IMR-90 (cell line): ENCODE measurements at regions not wholly inside any gene's neighbourhood (a gene's known extent, or its start where the extent isn't known, plus 50 kb on each side); places are given as distances from the start of the nearest gene placed in this dataset.

ENCODE experiments used
- ATAC-seq: fragments of 200-7000 bp; cut with Tn5 transposase; 2 replicates; pipeline ENCODE4 v1.9.1; 2020; ENCODE audit warnings: low read depth, mild to moderate bottlenecking, moderate library complexity
- BruUV-seq: library from RNA; stranded (reverse); fragments of 400-500 nt; replicated peaks from 2 replicates; lab custom pipeline; 2021; lab: Mats Ljungman, UMichigan
- CTCF ChIA-PET: fragments of 300-600 bp; formaldehyde crosslinking; extraction: SDS; loops from one replicate; lab custom pipeline; 2021; ENCODE audit warnings: antibody characterized with exemption; lab: Yijun Ruan, JAX
- POLR2A ChIA-PET: fragments of 300-600 bp; sonication (Branson Sonifier 250); formaldehyde crosslinking; loops from one replicate; lab custom pipeline; 2022; ENCODE audit warnings: antibody characterized with exemption; ENCODE audit not compliant: unreplicated experiment; lab: Charles Lee
- DNase-seq: peaks from one replicate; pipeline ENCODE4 v3.0.0; 2013
- H2AFZ ChIP-seq: replicated peaks from 2 replicates; pipeline ENCODE3; 2013; ENCODE audit warnings: low read length, mild to moderate bottlenecking; ENCODE audit not compliant: poor library complexity
- H2AK5ac ChIP-seq: 2 replicates; pipeline ENCODE4 v1.6.1; 2013; ENCODE audit warnings: low read depth, low read length, inconsistent platforms
- H2AK9ac ChIP-seq: replicated peaks from 2 replicates; pipeline ENCODE3; 2013; ENCODE audit warnings: mild to moderate bottlenecking, low read depth, low read length, moderate library complexity; ENCODE audit not compliant: poor library complexity
- H2BK120ac ChIP-seq: 2 replicates; pipeline ENCODE4 v1.6.1; 2013; ENCODE audit warnings: low read depth, low read length, inconsistent platforms
- H2BK15ac ChIP-seq: 3 replicates; pipeline ENCODE4 v1.6.1; 2013; ENCODE audit warnings: low read depth, low read length, inconsistent platforms
- H2BK20ac ChIP-seq: 2 replicates; pipeline ENCODE4 v1.6.1; 2013; ENCODE audit warnings: low read depth, mild to moderate bottlenecking, inconsistent platforms, low read length, moderate library complexity
- H2BK5ac ChIP-seq: 2 replicates; pipeline ENCODE4 v1.6.1; 2013; ENCODE audit warnings: mild to moderate bottlenecking, low read depth, low read length, inconsistent platforms; ENCODE audit not compliant: poor library complexity, severe bottlenecking
- H3K14ac ChIP-seq: replicated peaks from 2 replicates; pipeline ENCODE4 v1.6.1; 2013; ENCODE audit warnings: low read depth, low read length, inconsistent platforms
- H3K18ac ChIP-seq: 2 replicates; pipeline ENCODE4 v1.6.1; 2013; ENCODE audit warnings: low read depth, low read length, control low read depth
- H3K23ac ChIP-seq: 2 replicates; pipeline ENCODE4 v1.6.1; 2013; ENCODE audit warnings: low read depth, low read length, inconsistent platforms
- H3K27ac ChIP-seq: 2 replicates; pipeline ENCODE4 v1.5.1; 2013; ENCODE audit warnings: mild to moderate bottlenecking, control low read depth, low read length; ENCODE audit not compliant: insufficient read depth
- H3K27me3 ChIP-seq: 2 replicates; pipeline ENCODE4 v1.6.1; 2013; ENCODE audit warnings: low read length; ENCODE audit not compliant: control insufficient read depth, insufficient read depth
- H3K36me3 ChIP-seq: 2 replicates; pipeline ENCODE4 v1.6.1; 2013; ENCODE audit warnings: low read length, mixed read lengths; ENCODE audit not compliant: control insufficient read depth, insufficient read depth
- H3K4ac ChIP-seq: 2 replicates; pipeline ENCODE4 v1.6.1; 2013; ENCODE audit warnings: low read depth, low read length, inconsistent platforms
- H3K4me1 ChIP-seq: 2 replicates; pipeline ENCODE4 v1.6.1; 2013; ENCODE audit warnings: low read length, mixed read lengths; ENCODE audit not compliant: control insufficient read depth, insufficient read depth
- H3K4me2 ChIP-seq: 2 replicates; pipeline ENCODE4 v1.6.1; 2013; ENCODE audit warnings: low read depth, mild to moderate bottlenecking, control low read depth, low read length, moderate library complexity
- H3K4me3 ChIP-seq: 2 replicates; pipeline ENCODE4 v1.5.1; 2013; ENCODE audit warnings: low read depth, mild to moderate bottlenecking, control low read depth, low read length, moderate library complexity; ENCODE audit not compliant: insufficient read depth
- H3K56ac ChIP-seq: 2 replicates; pipeline ENCODE4 v1.6.1; 2013; ENCODE audit warnings: low read length, inconsistent platforms; ENCODE audit not compliant: insufficient read depth; ENCODE audit errors: extremely low read depth
- H3K79me1 ChIP-seq, 2 experiments: 2 replicates each; pipeline ENCODE4 v1.6.1; 2013; ENCODE audit warnings: low read length in 2 of 2, inconsistent platforms in 1 of 2, low read depth in 1 of 2
- H3K9ac ChIP-seq: 2 replicates; pipeline ENCODE4 v1.6.1; 2013; ENCODE audit warnings: low read depth, low read length, control low read depth
- H3K9me1 ChIP-seq: 2 replicates; pipeline ENCODE4 v1.6.1; 2013; ENCODE audit warnings: low read length, inconsistent platforms; ENCODE audit not compliant: insufficient read depth
- H3K9me3 ChIP-seq: 2 replicates; pipeline ENCODE4 v1.6.1; 2013; ENCODE audit warnings: low read length; ENCODE audit not compliant: control insufficient read depth, insufficient read depth
- H4K20me1 ChIP-seq: 2 replicates; pipeline ENCODE4 v1.6.1; 2013; ENCODE audit warnings: low read length, inconsistent platforms; ENCODE audit not compliant: insufficient read depth
- H4K5ac ChIP-seq: 2 replicates; pipeline ENCODE4 v1.6.1; 2013; ENCODE audit warnings: mild to moderate bottlenecking, low read depth, low read length, control low read depth
- H4K8ac ChIP-seq, 2 experiments: 2 replicates each; pipeline ENCODE4 v1.6.1; 2013; ENCODE audit warnings: low read depth in 2 of 2, low read length in 2 of 2, control low read depth in 1 of 2, inconsistent platforms in 1 of 2
- H4K91ac ChIP-seq: 2 replicates; pipeline ENCODE4 v1.6.1; 2013; ENCODE audit warnings: low read depth, low read length, inconsistent platforms; ENCODE audit not compliant: insufficient read depth
- BHLHE40 ChIP-seq: fragments of 150-350 bp; IDR thresholded peaks from 2 replicates; pipeline ENCODE4 v1.6.1; 2016; ENCODE audit warnings: mild to moderate bottlenecking, low read depth, low read length
- CEBPB ChIP-seq: IDR thresholded peaks from 2 replicates; pipeline ENCODE4 v1.6.1; 2012; ENCODE audit warnings: low read depth, low read length, improper control_type of control experiment
- CHD1 ChIP-seq: IDR thresholded peaks from 2 replicates; pipeline ENCODE4 v1.6.1; 2012; ENCODE audit warnings: low read depth, low read length, improper control_type of control experiment
- CTCF ChIP-seq: conservative IDR thresholded peaks from 2 replicates; pipeline ENCODE4 v1.5.1; 2012; ENCODE audit warnings: mild to moderate bottlenecking, low read depth, low read length, improper control_type of control experiment
- FOS ChIP-seq: fragments of 150-350 bp; IDR thresholded peaks from 2 replicates; pipeline ENCODE4 v1.6.1; 2016; ENCODE audit warnings: low read depth, low read length
- MAFK ChIP-seq: IDR thresholded peaks from 2 replicates; pipeline ENCODE4 v1.6.1; 2012; ENCODE audit warnings: low read depth, low read length, improper control_type of control experiment
- MAZ ChIP-seq: IDR thresholded peaks from 2 replicates; pipeline ENCODE4 v1.6.1; 2012; ENCODE audit warnings: low read depth, mild to moderate bottlenecking, low read length, improper control_type of control experiment, moderate library complexity, borderline replicate concordance
- MXI1 ChIP-seq: IDR thresholded peaks from 2 replicates; pipeline ENCODE4 v1.6.1; 2012; ENCODE audit warnings: low read depth, mild to moderate bottlenecking, low read length, moderate library complexity, borderline replicate concordance
- NFE2L2 ChIP-seq: fragments of 150-350 bp; IDR thresholded peaks from 2 replicates; pipeline ENCODE4 v1.6.1; 2016; ENCODE audit warnings: low read depth, mild to moderate bottlenecking, low read length
- POLR2A ChIP-seq: IDR thresholded peaks from 2 replicates; pipeline ENCODE4 v1.6.1; 2012; ENCODE audit warnings: mild to moderate bottlenecking, low read depth, low read length
- RAD21 ChIP-seq: IDR thresholded peaks from 2 replicates; pipeline ENCODE4 v1.6.1; 2012; ENCODE audit warnings: low read length, improper control_type of control experiment
- RCOR1 ChIP-seq: IDR thresholded peaks from 2 replicates; pipeline ENCODE4 v1.6.1; 2012; ENCODE audit warnings: mild to moderate bottlenecking, low read length, improper control_type of control experiment; ENCODE audit not compliant: insufficient replicate concordance
- RFX5 ChIP-seq: IDR thresholded peaks from 2 replicates; pipeline ENCODE4 v1.8.0; 2012; ENCODE audit warnings: low read depth, mild to moderate bottlenecking, low read length, moderate library complexity
- SMC3 ChIP-seq: fragments of 150-350 bp; IDR thresholded peaks from 2 replicates; pipeline ENCODE4 v1.6.1; 2016; ENCODE audit warnings: low read depth, mild to moderate bottlenecking, antibody characterized with exemption, low read length, moderate library complexity
- USF2 ChIP-seq: fragments of 150-350 bp; IDR thresholded peaks from 2 replicates; pipeline ENCODE4 v1.6.1; 2017; ENCODE audit warnings: mild to moderate bottlenecking, antibody characterized with exemption, low read length, low read depth
- WGBS, 2 experiments: methylation state at CpG; one replicate each; pipeline versions ENCODE4 v1.1.5 to v1.1.7; 2013; ENCODE audit warnings: missing lambda C conversion rate in 2 of 2; ENCODE audit not compliant: insufficient read length in 1 of 2; ENCODE audit errors: extremely low coverage in 2 of 2; 5-methylcytosine and 5-hydroxymethylcytosine counted together
- dilution Hi-C: fragments of 300-500 bp; cut with HindIII; formaldehyde crosslinking; loops from one replicate; pipeline ENCODE4 v1.14.3; 2018; ENCODE audit warnings: low sequenced_read_pairs; ENCODE audit not compliant: unreplicated experiment
- in situ Hi-C: fragments of 300-500 bp; cut with MboI; formaldehyde crosslinking; loops from 3 replicates; pipeline ENCODE4 v1.14.3; 2019; ENCODE audit warnings: low sequenced_read_pairs, inconsistent platforms, mixed read lengths
- intact Hi-C: fragments of 100-400 bp; cut with micrococcal nuclease; formaldehyde crosslinking; loops from 2 replicates; pipeline ENCODE4 v1.10.0; 2022
- TF ChIP-seq, protein P1 (sequence below): fragments of 150-350 bp; IDR thresholded peaks from 2 replicates; pipeline ENCODE4 v1.6.1; 2016; ENCODE audit warnings: low read depth, mild to moderate bottlenecking, low read length, moderate library complexity, borderline replicate concordance

DNA sequence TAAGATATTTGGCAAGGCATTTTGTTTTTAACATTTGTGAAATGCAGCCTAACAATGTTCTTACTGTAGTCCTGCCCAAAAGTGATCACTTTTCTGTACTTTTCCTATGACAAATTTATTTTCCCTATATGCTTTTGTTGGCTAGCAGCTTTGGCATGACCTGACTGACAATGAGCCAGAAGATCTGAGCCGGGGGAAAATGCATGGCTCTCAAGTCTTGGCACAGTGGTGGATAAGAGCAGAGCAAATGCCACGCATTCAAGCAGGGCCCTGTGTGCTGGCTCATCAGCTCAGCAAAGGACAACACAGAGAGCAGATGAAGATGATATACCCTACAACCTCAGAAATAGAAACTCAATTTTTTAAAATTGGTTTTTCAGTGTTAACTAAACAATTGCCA is 187.3 kb downstream of the ANAPC10 start:
- no peak overlapping the region for H2BK15ac ChIP-seq
- intact Hi-C loops = no loop called here
- H4K5ac ChIP-seq = no peak overlapping the region
- no peak overlapping the region for H3K4me2 ChIP-seq
- H4K91ac ChIP-seq = no peak overlapping the region
- no peak overlapping the region for H3K4ac ChIP-seq
- no peak overlapping the region for H3K9ac ChIP-seq
- H2BK5ac ChIP-seq = no peak overlapping the region
- H2AK5ac ChIP-seq = no peak overlapping the region
- H2AFZ ChIP-seq = no peak overlapping the region
- H3K4me1 ChIP-seq = no peaks in the 10 kb centered on the region
- CTCF ChIA-PET = no interaction called here
- no peak overlapping the region for H3K27ac ChIP-seq
- H3K9me3 ChIP-seq = no peaks in the 10 kb centered on the region
- no peaks in the 10 kb centered on the region for H3K36me3 ChIP-seq
- no peaks in the 10 kb centered on the region for H3K27me3 ChIP-seq
- no TSS peak for BruUV-seq
- no peak overlapping the region for H3K14ac ChIP-seq
- H4K20me1 ChIP-seq = no peaks in the 10 kb centered on the region
- H3K79me1 ChIP-seq = no peaks in the 10 kb centered on the region
- POLR2A ChIA-PET = no interaction called here
- H4K8ac ChIP-seq = no peak overlapping the region
- no CpG with 5 or more reads among the region's 2 CpGs for WGBS, 2 experiments
- ATAC-seq (no peak), DNase-seq (no peak)
- H3K4me3 ChIP-seq = no peak overlapping the region
- dilution Hi-C loops = no loop called here
- no peak overlapping the region for H2BK120ac ChIP-seq
- no peak overlapping the region for H2AK9ac ChIP-seq
- in situ Hi-C loops = no loop called here
- H3K18ac ChIP-seq = no peak overlapping the region
- no peak overlapping the region for H3K56ac ChIP-seq
- TF ChIP-seq MXI1 (no peak), POLR2A (no peak), CHD1 (no peak), BHLHE40 (no peak), SMC3 (no peak), USF2 (no peak), RAD21 (no peak), NFE2L2 (no peak), MAZ (no peak), FOS (no peak), MAFK (no peak), CEBPB (no peak), RCOR1 (no peak), CTCF (no peak), RFX5 (no peak)
- TF ChIP-seq, protein P1, sequence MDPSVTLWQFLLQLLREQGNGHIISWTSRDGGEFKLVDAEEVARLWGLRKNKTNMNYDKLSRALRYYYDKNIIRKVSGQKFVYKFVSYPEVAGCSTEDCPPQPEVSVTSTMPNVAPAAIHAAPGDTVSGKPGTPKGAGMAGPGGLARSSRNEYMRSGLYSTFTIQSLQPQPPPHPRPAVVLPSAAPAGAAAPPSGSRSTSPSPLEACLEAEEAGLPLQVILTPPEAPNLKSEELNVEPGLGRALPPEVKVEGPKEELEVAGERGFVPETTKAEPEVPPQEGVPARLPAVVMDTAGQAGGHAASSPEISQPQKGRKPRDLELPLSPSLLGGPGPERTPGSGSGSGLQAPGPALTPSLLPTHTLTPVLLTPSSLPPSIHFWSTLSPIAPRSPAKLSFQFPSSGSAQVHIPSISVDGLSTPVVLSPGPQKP = no peak
- H2BK20ac ChIP-seq = no peak overlapping the region
- H3K9me1 ChIP-seq = 0 out of 2 replicates have a peak, but pooled peaks cover 3% of the 10 kb centered on the region
- no peak overlapping the region for H3K23ac ChIP-seq
